WTC11 (cell line): ENCODE measurements at regions not wholly inside any gene's neighbourhood (a gene's known extent, or its start where the extent isn't known, plus 50 kb on each side); places are given as distances from the start of the nearest gene placed in this dataset.

Source experiments
- ATAC-seq: fragments of 200-7000 bp; cut with Tn5 transposase; 2 replicates; pipeline ENCODE4 v1.10.0; 2021; ENCODE audit warnings: mild to moderate bottlenecking, moderate library complexity
- CTCF ChIA-PET: fragments of 300-600 bp; sonication (Branson Sonifier 250); formaldehyde crosslinking; loops from one replicate; lab custom pipeline; 2021; ENCODE audit warnings: antibody characterized with exemption; lab: Charles Lee
- POLR2A ChIA-PET: fragments of 350-600 bp; sonication (Branson Sonifier 250); formaldehyde crosslinking; loops from one replicate; lab custom pipeline; 2021; ENCODE audit warnings: antibody characterized with exemption; lab: Charles Lee
- DNase-seq: peaks from one replicate; pipeline ENCODE4 v3.0.0; 2021; ENCODE audit warnings: low spot score
- H3K27ac Mint-ChIP-seq: 2 replicates; pipeline ENCODE4 v1.8.0; 2021; ENCODE audit warnings: mixed read lengths
- H3K27me3 Mint-ChIP-seq: 2 replicates; pipeline ENCODE4 v1.8.0; 2021; ENCODE audit warnings: low read depth, mild to moderate bottlenecking, moderate library complexity, mixed read lengths
- H3K36me3 Mint-ChIP-seq: 2 replicates; pipeline ENCODE4 v1.8.0; 2021; ENCODE audit warnings: mixed read lengths
- H3K4me1 Mint-ChIP-seq: 2 replicates; pipeline ENCODE4 v1.8.0; 2022; ENCODE audit warnings: mixed read lengths
- H3K4me3 Mint-ChIP-seq: 2 replicates; pipeline ENCODE4 v1.8.0; 2021; ENCODE audit warnings: mild to moderate bottlenecking, moderate library complexity, mixed read lengths
- H3K9me3 Mint-ChIP-seq: 2 replicates; pipeline ENCODE4 v1.8.0; 2021; ENCODE audit warnings: mixed read lengths
- ATF1 ChIP-seq: sonication (generic); formaldehyde crosslinking; IDR thresholded peaks from 2 replicates; pipeline ENCODE4 v1.8.1; 2023; ENCODE audit warnings: mild to moderate bottlenecking, moderate library complexity, missing genetic modification reagents
- CBFB ChIP-seq: sonication (generic); formaldehyde crosslinking; IDR thresholded peaks from 2 replicates; pipeline ENCODE4 v1.8.1; 2022; ENCODE audit warnings: mild to moderate bottlenecking, low read depth, missing genetic modification reagents
- CREM ChIP-seq: sonication (generic); formaldehyde crosslinking; IDR thresholded peaks from 2 replicates; pipeline ENCODE4 v1.8.1; 2022; ENCODE audit warnings: mild to moderate bottlenecking, missing genetic modification reagents, moderate library complexity
- E2F5 ChIP-seq: sonication (generic); formaldehyde crosslinking; IDR thresholded peaks from 2 replicates; pipeline ENCODE4 v1.8.1; 2022; ENCODE audit warnings: mild to moderate bottlenecking, moderate library complexity, missing genetic modification reagents
- ERG ChIP-seq: fragments of 250-450 bp; sonication (Bioruptor Pico); IDR thresholded peaks from 2 replicates; pipeline ENCODE4 v1.8.0; 2021; ENCODE audit warnings: mild to moderate bottlenecking
- FOXP4 ChIP-seq: sonication (generic); formaldehyde crosslinking; IDR thresholded peaks from 2 replicates; pipeline ENCODE4 v1.8.0; 2022; ENCODE audit warnings: mild to moderate bottlenecking, missing genetic modification reagents
- HMGA2 ChIP-seq: fragments of 250-450 bp; sonication (Bioruptor Pico); IDR thresholded peaks from 2 replicates; pipeline ENCODE4 v1.4.0; 2021; ENCODE audit warnings: mild to moderate bottlenecking, moderate library complexity
- HMGXB4 ChIP-seq: sonication (generic); formaldehyde crosslinking; IDR thresholded peaks from 2 replicates; pipeline ENCODE4 v1.8.1; 2023; ENCODE audit warnings: mild to moderate bottlenecking, moderate library complexity, missing genetic modification reagents
- MLX ChIP-seq: sonication (generic); formaldehyde crosslinking; IDR thresholded peaks from 2 replicates; pipeline ENCODE4 v1.8.1; 2023; ENCODE audit warnings: mild to moderate bottlenecking, missing genetic modification reagents, moderate library complexity
- OVOL2 ChIP-seq: fragments of 250-450 bp; sonication (Bioruptor Pico); IDR thresholded peaks from 2 replicates; pipeline ENCODE4 v1.9.0; 2021; ENCODE audit warnings: mild to moderate bottlenecking, borderline replicate concordance
- PRDM15 ChIP-seq: sonication (generic); formaldehyde crosslinking; IDR thresholded peaks from 2 replicates; pipeline ENCODE4 v1.8.0; 2022; ENCODE audit warnings: missing genetic modification reagents
- PREB ChIP-seq: sonication (generic); formaldehyde crosslinking; IDR thresholded peaks from 2 replicates; pipeline ENCODE4 v1.8.1; 2022; ENCODE audit warnings: mild to moderate bottlenecking, missing genetic modification reagents, moderate library complexity, borderline replicate concordance
- PRRX2 ChIP-seq: fragments of 250-450 bp; sonication (Bioruptor Pico); IDR thresholded peaks from 2 replicates; pipeline ENCODE4 v1.8.0; 2021; ENCODE audit warnings: mild to moderate bottlenecking
- RORB ChIP-seq: fragments of 250-450 bp; sonication (Bioruptor Pico); IDR thresholded peaks from 2 replicates; pipeline ENCODE4 v1.9.0; 2021; ENCODE audit warnings: mild to moderate bottlenecking
- SMAD4 ChIP-seq: sonication (generic); formaldehyde crosslinking; IDR thresholded peaks from 2 replicates; pipeline ENCODE4 v1.8.0; 2022; ENCODE audit warnings: mild to moderate bottlenecking, missing genetic modification reagents
- SOX15 ChIP-seq: fragments of 250-450 bp; sonication (Bioruptor Pico); IDR thresholded peaks from 2 replicates; pipeline ENCODE4 v1.9.0; 2021; ENCODE audit warnings: mild to moderate bottlenecking
- USF1 ChIP-seq: sonication (generic); formaldehyde crosslinking; IDR thresholded peaks from 2 replicates; pipeline ENCODE4 v1.8.0; 2022; ENCODE audit warnings: mild to moderate bottlenecking, missing genetic modification reagents
- USF2 ChIP-seq: sonication (generic); formaldehyde crosslinking; IDR thresholded peaks from 2 replicates; pipeline ENCODE4 v1.8.1; 2023; ENCODE audit warnings: mild to moderate bottlenecking, missing genetic modification reagents, moderate library complexity
- ZMAT4 ChIP-seq: fragments of 250-450 bp; sonication (Bioruptor Pico); IDR thresholded peaks from 2 replicates; pipeline ENCODE4 v1.9.0; 2021; ENCODE audit warnings: mild to moderate bottlenecking
- ZNF232 ChIP-seq: sonication (generic); formaldehyde crosslinking; IDR thresholded peaks from 2 replicates; pipeline ENCODE4 v1.8.0; 2022; ENCODE audit warnings: mild to moderate bottlenecking, missing genetic modification reagents
- ZNF263 ChIP-seq: sonication (generic); formaldehyde crosslinking; IDR thresholded peaks from 2 replicates; pipeline ENCODE4 v1.8.1; 2022; ENCODE audit warnings: low read depth, mild to moderate bottlenecking, moderate library complexity, missing genetic modification reagents
- ZNF416 ChIP-seq: fragments of 250-450 bp; sonication (Bioruptor Pico); IDR thresholded peaks from 2 replicates; pipeline ENCODE4 v1.9.0; 2021; ENCODE audit warnings: mild to moderate bottlenecking, inconsistent platforms
- ZNF512 ChIP-seq: sonication (generic); formaldehyde crosslinking; IDR thresholded peaks from 2 replicates; pipeline ENCODE4 v1.8.1; 2022; ENCODE audit warnings: missing genetic modification reagents, borderline replicate concordance

- TF ChIP-seq OVOL2 (CRISPR knock-in tag) (no peak), CBFB (CRISPR knock-in tag) (no peak), CREM (no peak), RORB (no peak), USF1 (no peak), PRRX2 (CRISPR knock-in tag) (no peak), ERG (CRISPR knock-in tag) (no peak), HMGA2 (CRISPR knock-in tag) (no peak)
Observed at GRCh38 chr11:70666311-70666710, 268.0 kb downstream of the CTTN start (continued).

GRCh38 chr11:70667767-70668166 is 269.4 kb downstream of the CTTN start:
- no peak overlapping the region for H3K4me3 Mint-ChIP-seq
- ATAC-seq (no peak), DNase-seq (no peak)
- no peak overlapping the region for H3K27ac Mint-ChIP-seq
- peaks cover 34% of the 10 kb centered on the region for H3K4me1 Mint-ChIP-seq
- no peaks in the 10 kb centered on the region for H3K27me3 Mint-ChIP-seq
- CTCF ChIA-PET: no interaction called here
- peaks cover 7% of the 10 kb centered on the region; the same call in 1 of the 2 replicates for H3K36me3 Mint-ChIP-seq
- POLR2A ChIA-PET: no interaction called here
- no peaks in the 10 kb centered on the region for H3K9me3 Mint-ChIP-seq
- TF ChIP-seq HMGXB4 (CRISPR knock-in tag) (no peak), E2F5 (CRISPR knock-in tag) (no peak), PREB (CRISPR knock-in tag) (no peak), ATF1 (no peak), ZNF232 (CRISPR knock-in tag) (no peak), PRDM15 (CRISPR knock-in tag) (no peak), SMAD4 (CRISPR knock-in tag) (no peak), USF2 (CRISPR knock-in tag) (no peak), ZNF416 (CRISPR knock-in tag) (no peak), ZMAT4 (CRISPR knock-in tag) (no peak), SOX15 (no peak), ZNF512 (CRISPR knock-in tag) (no peak), ZNF263 (CRISPR knock-in tag) (no peak), MLX (CRISPR knock-in tag) (no peak), FOXP4 (CRISPR knock-in tag) (no peak)
